IPS-18c (cell line): ENCODE measurements at regions not wholly inside any gene's neighbourhood (a gene's known extent, or its start where the extent isn't known, plus 50 kb on each side); places are given as distances from the start of the nearest gene placed in this dataset.
"Not testable (repeated sequence)": the region's sequence is repeated elsewhere in the genome, so short reads cannot be mapped to it uniquely, and the experiment has no call there.

Experiments
- H3K4me3 ChIP-seq: 2 replicates; pipeline ENCODE4 v1.7.0; 2013; ENCODE audit warnings: low read depth, mild to moderate bottlenecking, low read length, moderate library complexity; ENCODE audit not compliant: insufficient read depth
- H3K9me3 ChIP-seq: one replicate; pipeline ENCODE4 v1.6.1; 2013; ENCODE audit warnings: mild to moderate bottlenecking, low read length, moderate library complexity; ENCODE audit not compliant: control insufficient read depth, insufficient read depth

GRCh38 chr14:106511800-106512198 lies 985.4 kb downstream of the TMEM121 start:
- Histone ChIP-seq H3K9me3 (peaks cover 20% of the 10 kb centered on the region), H3K4me3 (peak overlapping the region; percentile 9; the same call in 1 of the 2 replicates)

- H3K4me3 ChIP-seq, result no peak overlapping the region; the same call in 1 of the 2 replicates
- H3K9me3 ChIP-seq, result peaks cover 20% of the 10 kb centered on the region
Measured at GRCh38 chr14:106513302-106513701, 986.9 kb downstream of the TMEM121 start.

- Histone ChIP-seq H3K4me3 (no peak overlapping the region), H3K9me3 (peaks cover 20% of the 10 kb centered on the region)
Measured at GRCh38 chr14:106518054-106518943, 991.9 kb downstream of the TMEM121 start.

GRCh38 chr14:106522118-106522517 lies 995.7 kb downstream of the TMEM121 start:
- peaks cover 26% of the 10 kb centered on the region for H3K9me3 ChIP-seq
- not testable (repeated sequence) for H3K4me3 ChIP-seq

GRCh38 chr14:106522990-106523389 lies 996.6 kb downstream of the TMEM121 start:
- peaks cover 21% of the 10 kb centered on the region for H3K9me3 ChIP-seq
- H3K4me3 ChIP-seq, result no peak overlapping the region

GRCh38 chr14:106528717-106529116 lies 1002.3 kb downstream of the TMEM121 start:
- Histone ChIP-seq H3K9me3 (peaks cover 19% of the 10 kb centered on the region), H3K4me3 (no peak overlapping the region)

GRCh38 chr14:106530031-106530422 lies 1003.6 kb downstream of the TMEM121 start:
- H3K4me3 ChIP-seq, result no peak overlapping the region
- peaks cover 17% of the 10 kb centered on the region for H3K9me3 ChIP-seq

- Histone ChIP-seq H3K4me3 (no peak overlapping the region; the same call in 1 of the 2 replicates), H3K9me3 (peaks cover 17% of the 10 kb centered on the region)
Measured at GRCh38 chr14:106530423-106531107, 1004.2 kb downstream of the TMEM121 start.

- H3K9me3 ChIP-seq, result peaks cover 24% of the 10 kb centered on the region
- not testable (repeated sequence) for H3K4me3 ChIP-seq
Measured at GRCh38 chr14:106537597-106537996, 1011.2 kb downstream of the TMEM121 start.

- no peak overlapping the region; the same call in 1 of the 2 replicates for H3K4me3 ChIP-seq
- H3K9me3 ChIP-seq, result peaks cover 22% of the 10 kb centered on the region
Measured at GRCh38 chr14:106538201-106538600, 1011.8 kb downstream of the TMEM121 start.

GRCh38 chr14:106547735-106548434 lies 1021.5 kb downstream of the TMEM121 start:
- peaks cover 16% of the 10 kb centered on the region for H3K9me3 ChIP-seq

GRCh38 chr14:106549064-106549463 lies 1022.7 kb downstream of the TMEM121 start:
- H3K4me3 ChIP-seq, result no peak overlapping the region
- H3K9me3 ChIP-seq, result peaks cover 18% of the 10 kb centered on the region

More at GRCh38 chr14:106547735-106548434, 1021.5 kb downstream of the TMEM121 start:
- H3K4me3 ChIP-seq, result no peak overlapping the region

- no peak overlapping the region for H3K4me3 ChIP-seq
- H3K9me3 ChIP-seq, result peaks cover 12% of the 10 kb centered on the region
Measured at GRCh38 chr14:106551265-106551664, 1024.9 kb downstream of the TMEM121 start.

GRCh38 chr14:106556211-106556610 lies 1029.8 kb downstream of the TMEM121 start:
- peaks cover 20% of the 10 kb centered on the region for H3K9me3 ChIP-seq
- not testable (repeated sequence) for H3K4me3 ChIP-seq

GRCh38 chr14:106556665-106557289 lies 1030.4 kb downstream of the TMEM121 start:
- Histone ChIP-seq H3K9me3 (peaks cover 20% of the 10 kb centered on the region), H3K4me3 (no peak overlapping the region)

- Histone ChIP-seq H3K4me3 (no peak overlapping the region), H3K9me3 (peaks cover 21% of the 10 kb centered on the region)
Measured at GRCh38 chr14:106562451-106562850, 1036.1 kb downstream of the TMEM121 start.

- Histone ChIP-seq H3K9me3 (peaks cover 17% of the 10 kb centered on the region), H3K4me3 (no peak overlapping the region)
Measured at GRCh38 chr14:106564058-106564643, 1037.8 kb downstream of the TMEM121 start.
